ENCODE measurements at regions not wholly inside any gene's neighbourhood (a gene's known extent, or its start where the extent isn't known, plus 50 kb on each side); places are given as distances from the start of the nearest gene placed in this dataset.

- DNase-seq (ENCODE audit: low read depth): no peak
These were observed 206.9 kb upstream of the MAP3K7 start for GRCh38 chr6:90793771-90794170.

DNA sequence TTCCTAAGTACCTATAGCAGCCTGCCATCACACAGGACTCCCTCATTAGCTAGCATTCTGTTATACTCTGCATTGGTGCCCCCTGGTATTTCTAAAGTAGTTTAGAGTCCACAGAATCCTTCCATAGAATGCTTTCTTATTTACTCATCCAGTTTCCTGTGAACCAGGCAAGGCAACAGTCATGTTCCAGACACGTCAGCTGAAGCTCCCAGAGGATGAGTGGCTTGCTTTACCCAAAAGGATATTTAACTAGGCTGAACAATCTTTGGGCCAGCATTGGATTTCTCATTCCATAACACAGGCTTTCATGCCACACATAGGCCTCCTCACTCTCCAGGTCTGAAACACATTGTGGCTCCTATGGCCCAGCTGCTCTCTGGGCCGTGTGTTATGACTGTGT lies 203.8 kb upstream of the MAP3K7 start:
- no peak for DNase-seq (ENCODE audit: low read depth)

DNA sequence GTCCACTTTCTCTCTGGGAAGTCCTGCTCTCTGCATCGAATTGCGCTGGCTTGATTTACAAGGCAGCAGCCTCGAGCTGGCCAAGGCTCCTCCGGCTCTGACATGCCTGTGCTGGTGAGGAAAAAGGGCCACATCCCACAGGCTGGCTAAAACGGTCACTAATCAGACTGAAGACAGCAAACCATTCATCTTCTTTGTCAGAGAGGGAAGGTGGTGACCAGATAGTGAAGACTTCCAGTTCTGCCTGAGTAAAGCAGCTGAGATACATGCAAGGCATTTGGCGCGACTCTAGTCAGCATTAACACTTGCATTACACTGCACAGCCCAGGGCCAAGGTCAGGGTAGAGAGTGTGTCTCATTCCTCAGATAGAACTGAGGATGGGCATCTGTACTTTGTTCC lies 203.2 kb upstream of the MAP3K7 start:
- DNase-seq (ENCODE audit: low read depth): no peak

- no peak for DNase-seq (ENCODE audit: low read depth)
These were observed 201.9 kb upstream of the MAP3K7 start for GRCh38 chr6:90788781-90789180.

GRCh38 chr6:90787446-90787845 lies 200.6 kb upstream of the MAP3K7 start:
- DNase-seq (ENCODE audit: low read depth): no peak

DNA sequence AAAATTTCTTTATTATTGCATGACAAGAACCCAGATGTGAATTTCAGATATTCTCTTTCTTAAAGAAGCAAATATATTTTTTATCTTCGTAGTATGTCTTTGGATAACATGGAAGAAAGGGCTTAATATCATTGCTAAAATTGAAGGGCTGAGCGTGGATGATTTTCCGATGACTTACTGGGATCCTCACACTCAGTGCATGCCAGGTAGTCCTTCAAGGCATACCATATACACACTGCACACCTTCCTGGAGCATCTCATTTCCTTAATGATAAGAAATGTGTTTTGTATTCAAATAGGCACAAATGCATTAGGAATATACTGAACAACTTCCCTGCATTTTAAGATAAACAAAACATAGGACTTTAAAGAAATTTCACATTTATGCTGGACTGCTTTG lies 193.9 kb upstream of the MAP3K7 start:
- no peak for DNase-seq (ENCODE audit: low read depth)

- DNase-seq (ENCODE audit: low read depth): no peak
These were observed 193.3 kb upstream of the MAP3K7 start for GRCh38 chr6:90780141-90780540.

- no peak for DNase-seq (ENCODE audit: low read depth)
These were observed 191.7 kb upstream of the MAP3K7 start for GRCh38 chr6:90778417-90779203.

GRCh38 chr6:90770778-90771177 lies 183.9 kb upstream of the MAP3K7 start:
- DNase-seq (ENCODE audit: low read depth): no peak

- no peak for DNase-seq (ENCODE audit: low read depth)
These were observed 179.0 kb upstream of the MAP3K7 start for GRCh38 chr6:90765895-90766294.

DNA sequence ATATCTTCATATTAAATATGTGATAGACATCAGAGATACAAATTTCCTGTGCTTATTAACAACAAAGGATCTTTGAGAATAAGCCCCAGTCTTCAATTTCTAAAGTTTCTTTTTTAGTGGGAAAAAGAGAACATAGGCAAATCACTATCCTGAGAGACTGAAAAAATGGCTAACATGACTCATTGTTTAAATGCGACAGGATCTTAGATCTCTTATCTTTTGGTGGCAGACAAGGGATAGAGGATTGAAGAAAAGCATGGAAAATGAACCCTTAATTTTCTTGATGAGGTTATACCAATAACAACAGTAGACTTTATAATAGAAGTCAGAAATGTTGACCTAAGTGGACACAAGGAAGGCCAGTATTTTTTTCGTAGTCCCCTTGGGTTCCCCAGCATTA lies 178.6 kb upstream of the MAP3K7 start:
- DNase-seq (ENCODE audit: low read depth): no peak

- no peak for DNase-seq (ENCODE audit: low read depth)
These were observed 177.1 kb upstream of the MAP3K7 start for GRCh38 chr6:90764001-90764400.

- no peak for DNase-seq (ENCODE audit: low read depth)
These were observed 172.8 kb upstream of the MAP3K7 start for GRCh38 chr6:90759664-90760063.

DNA sequence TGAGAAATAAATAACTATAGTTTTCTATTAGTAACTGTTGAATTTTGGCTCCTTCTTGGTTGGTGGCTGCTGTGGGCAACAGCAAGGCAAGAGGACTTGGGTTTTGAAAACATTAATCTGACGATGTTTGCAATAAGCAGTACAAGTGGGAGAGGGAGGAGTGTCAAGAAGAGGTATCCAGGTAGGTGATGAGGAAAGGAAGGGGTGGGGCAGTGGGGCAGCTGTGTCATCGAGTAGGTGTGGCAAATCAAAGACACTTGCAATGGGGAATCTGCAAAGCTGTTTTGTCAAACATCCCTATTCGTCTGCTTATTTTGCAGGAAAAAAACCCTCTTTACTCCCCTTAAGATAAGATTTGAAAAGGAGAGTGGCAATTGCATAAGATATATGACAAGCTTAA lies 171.9 kb upstream of the MAP3K7 start:
- no peak for DNase-seq (ENCODE audit: low read depth)

- no peak for DNase-seq (ENCODE audit: low read depth)
These were observed 167.2 kb upstream of the MAP3K7 start for GRCh38 chr6:90753820-90754643.

GRCh38 chr6:90739802-90740201 lies 152.9 kb upstream of the MAP3K7 start:
- no peak for DNase-seq (ENCODE audit: low read depth)

DNA sequence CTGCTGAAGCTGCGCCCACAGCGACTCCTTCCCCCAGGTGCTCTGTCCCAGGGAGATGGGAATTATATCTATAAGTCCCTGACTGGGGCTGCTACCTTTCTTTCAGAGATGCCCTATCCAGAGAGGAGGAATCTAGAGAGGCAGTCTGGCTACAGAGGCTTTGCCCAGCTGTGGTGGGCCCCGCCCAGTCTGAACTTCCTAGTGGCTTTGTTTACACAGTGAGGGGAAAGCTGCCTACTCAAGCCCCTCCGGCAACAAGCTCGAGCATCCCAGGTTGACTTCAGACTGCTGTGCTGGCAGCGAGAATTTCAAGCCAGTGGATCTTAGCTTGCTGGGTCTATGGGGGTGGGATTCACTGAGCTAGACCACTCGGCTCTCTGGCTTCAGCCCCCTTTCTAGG lies 152.5 kb upstream of the MAP3K7 start:
- no peak for DNase-seq (ENCODE audit: low read depth)

GRCh38 chr6:90730151-90730673 lies 143.3 kb upstream of the MAP3K7 start:
- no peak for DNase-seq (ENCODE audit: low read depth)

- DNase-seq (ENCODE audit: low read depth): no peak
These were observed 142.2 kb upstream of the MAP3K7 start for GRCh38 chr6:90729057-90729456.

DNA sequence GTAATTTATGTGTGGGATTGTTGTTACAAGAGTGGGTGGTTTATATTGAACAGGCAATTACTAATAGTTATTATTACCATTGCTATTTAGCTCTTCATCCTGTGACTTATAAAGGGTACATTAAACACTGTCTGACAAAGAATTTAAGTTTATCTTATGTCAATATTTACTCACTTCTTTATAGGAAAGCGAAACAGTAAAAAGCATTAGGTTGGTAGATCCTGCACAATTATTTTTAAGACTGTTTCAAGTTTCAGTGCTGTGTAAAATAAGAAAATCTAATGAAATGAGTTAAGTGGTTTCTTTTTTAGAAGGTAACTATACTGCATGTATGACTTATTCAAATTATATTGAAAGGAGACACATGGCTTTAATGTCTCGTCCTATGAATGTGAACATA lies 135.8 kb upstream of the MAP3K7 start:
- no peak for DNase-seq (ENCODE audit: low read depth)

GRCh38 chr6:90720404-90720803 lies 133.5 kb upstream of the MAP3K7 start:
- no peak for DNase-seq (ENCODE audit: low read depth)

DNA sequence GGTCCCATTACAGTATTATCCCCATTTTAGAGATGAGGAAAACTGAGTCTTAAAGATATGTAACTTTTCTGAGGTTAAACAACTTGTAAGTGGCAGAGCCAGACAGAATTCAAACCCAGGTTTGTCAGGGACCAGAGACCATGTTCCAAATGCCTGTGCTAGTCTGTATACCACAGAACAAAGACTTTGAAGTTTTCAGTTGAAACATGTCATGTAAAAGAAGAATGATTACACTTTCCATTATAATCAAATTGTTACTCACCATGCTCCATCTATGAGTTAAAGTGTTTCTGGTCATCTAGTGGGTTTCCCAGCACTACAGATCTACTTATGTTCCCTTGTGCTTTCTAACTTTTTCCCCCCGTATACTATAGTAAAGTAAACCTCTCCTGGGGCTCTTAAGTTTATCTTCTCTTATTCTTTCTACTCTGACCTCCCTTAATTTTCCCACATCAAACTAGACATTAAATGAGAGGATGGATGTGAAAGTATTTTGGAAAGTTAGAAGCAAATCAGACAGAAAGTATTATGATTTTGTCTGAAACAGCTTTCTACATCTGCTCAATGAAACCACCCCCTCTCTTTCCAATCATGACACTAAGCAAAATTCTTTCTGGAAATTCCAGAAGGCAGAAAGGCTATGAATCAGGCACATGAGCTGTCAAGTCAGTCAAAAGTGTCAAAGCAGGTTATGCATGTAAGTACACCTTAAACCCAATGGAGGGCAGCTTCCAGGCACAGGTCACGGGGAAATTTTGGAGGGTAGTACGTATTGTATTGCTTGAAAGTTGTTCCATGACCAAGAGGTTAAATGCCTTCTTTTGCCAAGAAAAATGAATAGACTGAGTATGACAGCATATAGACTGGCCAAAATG lies 132.7 kb upstream of the MAP3K7 start:
- no peak for DNase-seq (ENCODE audit: low read depth)
